ENCODE measurements at regions not wholly inside any gene's neighbourhood (a gene's known extent, or its start where the extent isn't known, plus 50 kb on each side); places are given as distances from the start of the nearest gene placed in this dataset.

- DNase-seq: no peak
Observed at GRCh38 chr7:35498416-35498815, 196.5 kb downstream of the HERPUD2 start.

GRCh38 chr7:35495844-35496243, 199.1 kb downstream of the HERPUD2 start:
- DNase-seq: no peak

GRCh38 chr7:35495377-35495776, 199.6 kb downstream of the HERPUD2 start:
- no peak for DNase-seq

- DNase-seq: no peak
Observed at GRCh38 chr7:35494407-35494806, 200.5 kb downstream of the HERPUD2 start.

GRCh38 chr7:35492451-35493175, 202.3 kb downstream of the HERPUD2 start:
- no peak for DNase-seq

GRCh38 chr7:35491233-35491632, 203.7 kb downstream of the HERPUD2 start:
- no peak for DNase-seq

- no peak for DNase-seq
Observed at GRCh38 chr7:35487841-35488240, 207.1 kb downstream of the HERPUD2 start.

GRCh38 chr7:35487402-35487801, 207.5 kb downstream of the HERPUD2 start:
- DNase-seq: no peak

- DNase-seq: no peak
Observed at GRCh38 chr7:35485436-35485835, 209.5 kb downstream of the HERPUD2 start.

GRCh38 chr7:35483568-35483967, 211.4 kb downstream of the HERPUD2 start:
- DNase-seq: no peak

- no peak for DNase-seq
Observed at GRCh38 chr7:35482231-35482630, 212.7 kb downstream of the HERPUD2 start.

GRCh38 chr7:35480806-35481205, 214.1 kb downstream of the HERPUD2 start:
- no peak for DNase-seq

GRCh38 chr7:35477609-35478008, 217.3 kb downstream of the HERPUD2 start:
- DNase-seq: no peak

GRCh38 chr7:35474100-35474499, 220.2 kb upstream of the TBX20 start:
- DNase-seq: no peak

GRCh38 chr7:35468606-35469005, 214.7 kb upstream of the TBX20 start:
- no peak for DNase-seq

GRCh38 chr7:35467456-35467978, 213.6 kb upstream of the TBX20 start:
- DNase-seq: no peak

GRCh38 chr7:35465791-35466336, 212.0 kb upstream of the TBX20 start:
- DNase-seq: no peak

- no peak for DNase-seq
Observed at GRCh38 chr7:35463751-35464150, 209.9 kb upstream of the TBX20 start.

GRCh38 chr7:35463176-35463700, 209.3 kb upstream of the TBX20 start:
- no peak for DNase-seq

GRCh38 chr7:35454575-35455385, 200.9 kb upstream of the TBX20 start:
- DNase-seq: no peak

- no peak for DNase-seq
Observed at GRCh38 chr7:35450456-35451214, 196.7 kb upstream of the TBX20 start.

- DNase-seq: no peak
Observed at GRCh38 chr7:35448486-35448885, 194.6 kb upstream of the TBX20 start.

GRCh38 chr7:35446091-35446490, 192.2 kb upstream of the TBX20 start:
- DNase-seq: no peak
